GM18502 (cell line): ENCODE measurements at regions not wholly inside any gene's neighbourhood (a gene's known extent, or its start where the extent isn't known, plus 50 kb on each side); places are given as distances from the start of the nearest gene placed in this dataset.
A peak's percentile ranks its signal among the peaks of the same experiment; 100 is the strongest.

ENCODE experiments used
- ATAC-seq: cut with Tn5 transposase; IDR thresholded peaks from one replicate; pipeline ENCODE4 v1.9.1; 2021; ENCODE audit warnings: mild to moderate bottlenecking; ENCODE audit not compliant: unreplicated experiment, poor library complexity

- peak; percentile 71 for ATAC-seq
Measured at GRCh38 chr12:67452119-67452805, 183.1 kb downstream of the CAND1 start.

GRCh38 chr12:67453191-67453590, 184.0 kb downstream of the CAND1 start:
- ATAC-seq, result no peak

GRCh38 chr12:67455236-67455635, 186.1 kb downstream of the CAND1 start:
- no peak for ATAC-seq

GRCh38 chr12:67456431-67456901, 187.3 kb downstream of the CAND1 start:
- ATAC-seq, result peak; percentile 27

- ATAC-seq, result no peak
Measured at GRCh38 chr12:67457136-67457535, 188.0 kb downstream of the CAND1 start.

- ATAC-seq, result no peak
Measured at GRCh38 chr12:67457778-67458665, 188.9 kb downstream of the CAND1 start.

- ATAC-seq, result no peak
Measured at GRCh38 chr12:67459173-67459572, 189.4 kb upstream of the DYRK2 start.

GRCh38 chr12:67459578-67459977, 189.0 kb upstream of the DYRK2 start:
- ATAC-seq, result no peak

GRCh38 chr12:67460388-67460787, 188.2 kb upstream of the DYRK2 start:
- ATAC-seq, result no peak

GRCh38 chr12:67468549-67469245, 179.8 kb upstream of the DYRK2 start:
- ATAC-seq, result no peak

- no peak for ATAC-seq
Measured at GRCh38 chr12:67469666-67470065, 178.9 kb upstream of the DYRK2 start.

- ATAC-seq, result no peak
Measured at GRCh38 chr12:67471810-67472209, 176.7 kb upstream of the DYRK2 start.

GRCh38 chr12:67472539-67472938, 176.0 kb upstream of the DYRK2 start:
- no peak for ATAC-seq

- ATAC-seq, result no peak
Measured at GRCh38 chr12:67474934-67475620, 173.5 kb upstream of the DYRK2 start.

- ATAC-seq, result no peak
Measured at GRCh38 chr12:67475725-67476124, 172.8 kb upstream of the DYRK2 start.

- no peak for ATAC-seq
Measured at GRCh38 chr12:67477681-67478265, 170.8 kb upstream of the DYRK2 start.

- peak; percentile 76 for ATAC-seq
Measured at GRCh38 chr12:67482751-67483661, 165.5 kb upstream of the DYRK2 start.

GRCh38 chr12:67483871-67484554, 164.5 kb upstream of the DYRK2 start:
- peak; percentile 54 for ATAC-seq
